SU-DHL-6 (cell line): ENCODE measurements at regions not wholly inside any gene's neighbourhood (a gene's known extent, or its start where the extent isn't known, plus 50 kb on each side); places are given as distances from the start of the nearest gene placed in this dataset.

Source experiments
- H2AFZ ChIP-seq: fragments of 200-600 bp; sonication (generic); 2 replicates; pipeline ENCODE4 v1.6.1; 2014; ENCODE audit warnings: low read depth, mild to moderate bottlenecking, moderate library complexity, mixed read lengths, antibody characterized with exemption, low read length; ENCODE audit not compliant: severe bottlenecking
- H3F3A ChIP-seq: fragments of 200-600 bp; shearing (Covaris generic); 2 replicates; pipeline ENCODE4 v1.6.0; 2016; ENCODE audit warnings: antibody characterized with exemption, mild to moderate bottlenecking; ENCODE audit not compliant: insufficient read depth
- H3K27ac ChIP-seq: fragments of 200-600 bp; sonication (generic); 2 replicates; pipeline ENCODE4 v1.5.1; 2016; ENCODE audit warnings: low read depth, mild to moderate bottlenecking, low read length, moderate library complexity, mixed read lengths
- H3K27me3 ChIP-seq: fragments of 200-600 bp; sonication (generic), shearing (Covaris generic); 2 replicates; pipeline ENCODE4 v1.6.0; 2014; ENCODE audit warnings: mild to moderate bottlenecking, low read length
- H3K36me3 ChIP-seq: fragments of 200-600 bp; sonication (generic); 2 replicates; pipeline ENCODE4 v1.6.1; 2014; ENCODE audit warnings: mild to moderate bottlenecking, low read length, mixed read lengths
- H3K4me2 ChIP-seq: fragments of 300-600, 200-600 bp; shearing (Covaris generic), sonication (generic); 2 replicates; pipeline ENCODE4 v1.6.0; 2014; ENCODE audit warnings: low read length, low read depth, mild to moderate bottlenecking; ENCODE audit not compliant: poor library complexity, severe bottlenecking
- H3K4me3 ChIP-seq: fragments of 200-600 bp; sonication (generic); 2 replicates; pipeline ENCODE4 v1.5.1; 2014; ENCODE audit warnings: antibody characterized with exemption, low read length, mild to moderate bottlenecking, mixed read lengths; ENCODE audit not compliant: insufficient read depth, poor library complexity, severe bottlenecking
- H3K79me2 ChIP-seq: fragments of 200-600 bp; sonication (generic); 2 replicates; pipeline ENCODE4 v1.6.1; 2014; ENCODE audit warnings: mild to moderate bottlenecking, low read length, moderate library complexity; ENCODE audit not compliant: insufficient read depth
- H3K9ac ChIP-seq: fragments of 200-600 bp; sonication (generic); 2 replicates; pipeline ENCODE4 v1.7.0; 2014; ENCODE audit warnings: mild to moderate bottlenecking, low read length
- H3K9me2 ChIP-seq: fragments of 200-600 bp; sonication (generic); replicated peaks from 2 replicates; pipeline ENCODE4 v1.6.1; 2014; ENCODE audit warnings: low read length; ENCODE audit not compliant: insufficient read depth
- H3K9me3 ChIP-seq: fragments of 200-600 bp; sonication (generic); 2 replicates; pipeline ENCODE4 v1.6.1; 2014; ENCODE audit warnings: low read length, mixed read lengths; ENCODE audit not compliant: insufficient read depth
- H4K20me1 ChIP-seq: fragments of 200-600 bp; sonication (generic); 2 replicates; pipeline ENCODE4 v1.6.1; 2014; ENCODE audit warnings: low read depth, mild to moderate bottlenecking, antibody characterized with exemption, low read length, moderate library complexity, mixed read lengths
- EZH2phosphoT487 ChIP-seq: fragments of 200-600 bp; sonication (generic), shearing (Covaris generic); conservative IDR thresholded peaks from 2 replicates; pipeline ENCODE4 v1.6.1; 2018; ENCODE audit warnings: mild to moderate bottlenecking, antibody characterized with exemption, low read length, moderate library complexity, mixed read lengths
- TF ChIP-seq, protein P1 (sequence below): fragments of 200-600 bp; sonication (generic); IDR thresholded peaks from one replicate; pipeline ENCODE4 v1.5.1; 2017; ENCODE audit warnings: antibody characterized with exemption, mild to moderate bottlenecking, low read length, moderate library complexity; ENCODE audit not compliant: insufficient read depth, poor library complexity, severe bottlenecking

DNA sequence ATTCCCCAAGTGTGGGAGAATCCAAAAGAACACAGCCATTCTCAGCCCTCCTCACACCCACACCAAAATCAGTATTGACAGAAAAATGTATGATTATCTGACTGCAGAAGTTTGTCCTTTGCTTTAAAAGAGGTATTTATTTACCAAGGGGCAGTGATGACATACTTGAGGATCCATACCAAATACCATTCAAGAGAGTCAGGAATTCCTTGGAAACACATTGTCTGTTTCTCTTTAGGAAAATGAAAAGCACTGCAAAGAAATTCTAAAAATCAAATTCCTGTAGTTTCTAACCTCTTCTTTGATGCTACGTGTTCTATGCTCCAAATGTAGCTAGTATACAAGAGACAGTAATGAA lies 509.6 kb upstream of the CXADR start:
- no peaks in the 10 kb centered on the region for H3K9me2 ChIP-seq
- no peak overlapping the region for H3K9ac ChIP-seq
- no peaks in the 10 kb centered on the region for H4K20me1 ChIP-seq
- no peak overlapping the region for H3K4me2 ChIP-seq
- H3K79me2 ChIP-seq: no peaks in the 10 kb centered on the region
- H3K36me3 ChIP-seq: no peaks in the 10 kb centered on the region
- H3K27ac ChIP-seq: no peak overlapping the region
- H3K4me3 ChIP-seq: no peak overlapping the region
- no peaks in the 10 kb centered on the region for H3F3A ChIP-seq
- H2AFZ ChIP-seq: no peak overlapping the region
- H3K9me3 ChIP-seq: no peaks in the 10 kb centered on the region
- no peak for TF ChIP-seq EZH2phosphoT487
- TF ChIP-seq, protein P1, sequence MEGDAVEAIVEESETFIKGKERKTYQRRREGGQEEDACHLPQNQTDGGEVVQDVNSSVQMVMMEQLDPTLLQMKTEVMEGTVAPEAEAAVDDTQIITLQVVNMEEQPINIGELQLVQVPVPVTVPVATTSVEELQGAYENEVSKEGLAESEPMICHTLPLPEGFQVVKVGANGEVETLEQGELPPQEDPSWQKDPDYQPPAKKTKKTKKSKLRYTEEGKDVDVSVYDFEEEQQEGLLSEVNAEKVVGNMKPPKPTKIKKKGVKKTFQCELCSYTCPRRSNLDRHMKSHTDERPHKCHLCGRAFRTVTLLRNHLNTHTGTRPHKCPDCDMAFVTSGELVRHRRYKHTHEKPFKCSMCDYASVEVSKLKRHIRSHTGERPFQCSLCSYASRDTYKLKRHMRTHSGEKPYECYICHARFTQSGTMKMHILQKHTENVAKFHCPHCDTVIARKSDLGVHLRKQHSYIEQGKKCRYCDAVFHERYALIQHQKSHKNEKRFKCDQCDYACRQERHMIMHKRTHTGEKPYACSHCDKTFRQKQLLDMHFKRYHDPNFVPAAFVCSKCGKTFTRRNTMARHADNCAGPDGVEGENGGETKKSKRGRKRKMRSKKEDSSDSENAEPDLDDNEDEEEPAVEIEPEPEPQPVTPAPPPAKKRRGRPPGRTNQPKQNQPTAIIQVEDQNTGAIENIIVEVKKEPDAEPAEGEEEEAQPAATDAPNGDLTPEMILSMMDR: no peak
- no peaks in the 10 kb centered on the region for H3K27me3 ChIP-seq

DNA sequence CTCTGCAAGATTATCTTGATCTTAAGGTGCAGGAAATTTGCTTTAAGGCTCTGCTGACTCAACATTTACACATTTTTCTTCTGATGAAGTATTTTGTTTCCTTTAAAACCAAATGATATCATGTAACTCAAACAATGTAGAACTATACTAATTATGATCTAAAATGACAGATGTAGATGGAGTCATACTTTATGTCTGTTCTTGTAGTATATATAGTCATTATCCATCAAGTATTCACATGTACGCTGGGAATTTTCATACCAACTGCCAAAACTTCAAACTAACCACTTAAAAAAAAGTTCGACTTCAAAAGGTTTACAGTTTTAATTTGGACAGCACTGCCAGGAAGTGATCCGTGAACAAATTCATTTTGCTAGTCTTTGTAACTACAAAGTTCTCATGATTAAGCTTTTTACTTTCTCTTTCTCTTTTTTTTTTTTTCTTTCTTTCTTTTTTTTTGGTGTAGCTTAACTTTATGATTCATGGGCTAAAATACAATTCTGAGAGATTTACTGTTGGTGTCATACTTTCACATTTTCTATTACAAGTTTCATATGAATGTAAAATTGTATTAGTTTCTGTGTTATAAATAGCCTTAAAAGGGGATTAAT lies 509.0 kb upstream of the CXADR start:
- H3K9ac ChIP-seq: no peak overlapping the region
- H3K27me3 ChIP-seq: no peaks in the 10 kb centered on the region
- no peaks in the 10 kb centered on the region for H3K79me2 ChIP-seq
- no peaks in the 10 kb centered on the region for H4K20me1 ChIP-seq
- no peaks in the 10 kb centered on the region for H3F3A ChIP-seq
- H3K9me2 ChIP-seq: no peaks in the 10 kb centered on the region
- TF ChIP-seq EZH2phosphoT487: no peak
- TF ChIP-seq, protein P1: no peak
- peak overlapping the region; percentile 48 for H2AFZ ChIP-seq
- H3K9me3 ChIP-seq: no peaks in the 10 kb centered on the region
- H3K36me3 ChIP-seq: no peaks in the 10 kb centered on the region
- no peak overlapping the region for H3K27ac ChIP-seq
- H3K4me2 ChIP-seq: no peak overlapping the region
- no peak overlapping the region for H3K4me3 ChIP-seq

DNA sequence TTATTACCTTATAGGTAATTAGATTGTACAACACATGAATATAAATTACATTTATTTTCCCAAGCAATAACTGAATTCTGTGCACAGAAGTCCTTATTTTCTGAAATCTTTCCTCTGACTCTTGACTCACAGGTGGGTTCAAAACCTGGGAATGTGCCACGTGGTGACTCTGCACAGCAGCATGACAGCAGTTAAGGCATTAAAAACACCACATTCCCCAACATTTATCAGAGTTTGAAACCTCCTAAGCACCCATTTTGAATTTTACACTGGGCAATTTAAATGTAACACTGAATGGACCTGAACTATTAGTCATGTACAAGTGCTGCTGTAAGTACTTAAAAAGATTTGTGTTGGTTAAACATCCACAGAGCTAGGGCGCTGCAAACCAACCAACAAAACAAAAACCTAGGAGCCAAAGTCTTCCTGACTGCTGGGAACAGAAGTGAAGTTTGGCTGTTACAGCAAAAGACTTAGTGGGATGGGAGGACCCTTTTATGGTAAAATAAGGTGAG lies 480.6 kb upstream of the CXADR start:
- Histone ChIP-seq H3K9me3 (no peaks in the 10 kb centered on the region), H4K20me1 (no peaks in the 10 kb centered on the region), H3K79me2 (no peaks in the 10 kb centered on the region), H3K27me3 (no peaks in the 10 kb centered on the region), H3K27ac (no peak overlapping the region), H3K4me3 (no peak overlapping the region), H2AFZ (no peak overlapping the region), H3K9me2 (no peaks in the 10 kb centered on the region), H3K9ac (no peak overlapping the region), H3K4me2 (no peak overlapping the region), H3F3A (no peaks in the 10 kb centered on the region), H3K36me3 (no peaks in the 10 kb centered on the region)
- TF ChIP-seq, protein P1: no peak
- TF ChIP-seq EZH2phosphoT487: no peak
